Eye (tissue), 1 donor: ENCODE measurements at regions not wholly inside any gene's neighbourhood (a gene's known extent, or its start where the extent isn't known, plus 50 kb on each side); places are given as distances from the start of the nearest gene placed in this dataset.

ENCODE experiments used
- DNase-seq: peaks from one replicate; pipeline ENCODE4 v3.0.0-alpha.2; 2015

- DNase-seq: no peak
These were observed 272.5 kb downstream of the GALR1 start for GRCh38 chr18:77522051-77522675.

GRCh38 chr18:77524909-77525308, 275.3 kb downstream of the GALR1 start:
- no peak for DNase-seq

- no peak for DNase-seq
These were observed 277.3 kb downstream of the GALR1 start for GRCh38 chr18:77526962-77527361.

GRCh38 chr18:77528872-77529271, 279.2 kb downstream of the GALR1 start:
- DNase-seq: no peak

- DNase-seq: no peak
These were observed 280.0 kb downstream of the GALR1 start for GRCh38 chr18:77529492-77530176.

GRCh38 chr18:77530732-77531131, 281.1 kb downstream of the GALR1 start:
- DNase-seq: no peak

GRCh38 chr18:77539860-77540259, 290.2 kb downstream of the GALR1 start:
- no peak for DNase-seq

- DNase-seq: no peak
These were observed 295.1 kb downstream of the GALR1 start for GRCh38 chr18:77544792-77545191.

GRCh38 chr18:77547757-77548156, 298.1 kb downstream of the GALR1 start:
- no peak for DNase-seq

- DNase-seq: no peak
These were observed 299.3 kb downstream of the GALR1 start for GRCh38 chr18:77548790-77549420.

GRCh38 chr18:77550625-77551024, 301.0 kb downstream of the GALR1 start:
- DNase-seq: no peak

GRCh38 chr18:77551055-77551454, 301.4 kb downstream of the GALR1 start:
- peak; percentile 9 for DNase-seq

GRCh38 chr18:77552945-77553344, 303.3 kb downstream of the GALR1 start:
- DNase-seq: no peak

GRCh38 chr18:77554061-77554460, 304.4 kb downstream of the GALR1 start:
- DNase-seq: no peak

GRCh38 chr18:77557046-77557587, 307.5 kb downstream of the GALR1 start:
- DNase-seq: peak; percentile 80

GRCh38 chr18:77559274-77559910, 309.7 kb downstream of the GALR1 start:
- DNase-seq: peak; percentile 20

GRCh38 chr18:77560341-77560992, 310.8 kb downstream of the GALR1 start:
- DNase-seq: peak; percentile 21

- DNase-seq: no peak
These were observed 317.0 kb downstream of the GALR1 start for GRCh38 chr18:77566604-77567003.

- DNase-seq: no peak
These were observed 317.6 kb downstream of the GALR1 start for GRCh38 chr18:77567205-77567604.

- no peak for DNase-seq
These were observed 322.1 kb downstream of the GALR1 start for GRCh38 chr18:77571743-77572142.

GRCh38 chr18:77572537-77572936, 322.9 kb downstream of the GALR1 start:
- no peak for DNase-seq

- no peak for DNase-seq
These were observed 323.9 kb downstream of the GALR1 start for GRCh38 chr18:77573571-77573970.

- DNase-seq: no peak
These were observed 341.4 kb downstream of the GALR1 start for GRCh38 chr18:77590943-77591515.
